HG03571 (cell line): ENCODE measurements at regions not wholly inside any gene's neighbourhood (a gene's known extent, or its start where the extent isn't known, plus 50 kb on each side); places are given as distances from the start of the nearest gene placed in this dataset.

Experiments
- ATAC-seq: cut with Tn5 transposase; IDR thresholded peaks from one replicate; pipeline ENCODE4 v1.9.1; 2021; ENCODE audit not compliant: unreplicated experiment

- ATAC-seq: no peak
Observed at GRCh38 chr4:128571747-128572146, 237.8 kb upstream of the JADE1 start.

DNA sequence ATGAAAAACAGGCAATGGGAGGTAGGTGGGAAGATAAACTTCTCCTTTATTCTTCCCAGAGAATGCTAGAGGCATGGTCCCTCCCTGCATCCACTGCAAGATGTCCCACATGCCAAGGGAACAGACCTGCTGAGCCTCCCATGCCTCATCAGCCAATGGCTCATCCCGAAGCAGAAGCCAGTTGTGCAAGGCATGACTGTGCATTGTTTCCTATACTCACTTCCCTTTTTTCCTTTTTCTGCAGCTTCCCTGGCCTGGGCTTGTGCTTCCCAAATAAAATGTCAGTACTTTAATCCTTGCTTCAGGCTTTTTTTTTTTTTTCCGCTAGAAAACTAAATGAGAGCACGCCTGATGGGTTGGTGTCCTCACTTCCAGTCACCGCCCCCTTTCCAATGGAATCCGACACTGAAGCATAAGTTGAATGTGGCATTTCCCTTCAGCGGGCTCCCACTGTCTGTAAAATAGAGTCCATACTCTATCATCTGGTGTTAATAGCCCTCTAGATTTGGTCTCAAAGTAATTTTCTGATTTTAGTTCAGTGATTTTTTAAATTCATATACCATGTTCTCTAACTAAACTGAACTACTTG lies 239.0 kb upstream of the JADE1 start:
- ATAC-seq: no peak

- ATAC-seq: no peak
Observed at GRCh38 chr4:128566693-128567092, 242.8 kb upstream of the JADE1 start.

DNA sequence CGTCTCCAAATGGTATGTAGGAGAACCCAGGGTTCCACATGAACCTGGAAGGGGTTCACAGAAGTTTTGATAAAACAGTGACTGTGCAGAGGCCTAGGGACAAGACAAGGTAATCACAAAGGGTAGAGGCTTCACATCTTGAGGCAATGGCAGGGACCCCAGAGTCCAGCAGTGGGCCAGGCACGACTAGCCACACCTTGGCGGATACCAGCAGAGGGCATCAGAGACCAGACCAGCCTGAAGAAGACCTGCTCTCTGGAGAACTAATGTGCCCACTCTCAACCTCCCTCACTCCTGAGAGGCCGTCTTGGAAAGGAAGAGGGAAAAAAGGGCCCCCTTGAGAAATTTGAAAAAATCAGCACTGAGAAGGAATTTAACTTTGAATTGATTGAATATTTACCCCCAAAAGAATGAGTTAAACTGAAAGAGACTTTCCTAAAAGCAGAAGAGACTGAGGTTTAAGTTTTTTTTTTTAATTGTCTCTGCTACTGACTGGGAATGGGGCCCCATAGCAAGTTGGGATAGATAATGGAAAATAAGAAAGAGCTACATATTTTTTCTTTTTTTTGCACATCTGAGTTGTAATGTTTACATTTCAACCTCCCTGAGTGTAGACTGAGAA lies 243.8 kb upstream of the JADE1 start:
- ATAC-seq: no peak

- ATAC-seq: no peak
Observed at GRCh38 chr4:128565054-128565453, 244.4 kb upstream of the JADE1 start.

GRCh38 chr4:128564081-128564630 lies 245.3 kb upstream of the JADE1 start:
- no peak for ATAC-seq

DNA sequence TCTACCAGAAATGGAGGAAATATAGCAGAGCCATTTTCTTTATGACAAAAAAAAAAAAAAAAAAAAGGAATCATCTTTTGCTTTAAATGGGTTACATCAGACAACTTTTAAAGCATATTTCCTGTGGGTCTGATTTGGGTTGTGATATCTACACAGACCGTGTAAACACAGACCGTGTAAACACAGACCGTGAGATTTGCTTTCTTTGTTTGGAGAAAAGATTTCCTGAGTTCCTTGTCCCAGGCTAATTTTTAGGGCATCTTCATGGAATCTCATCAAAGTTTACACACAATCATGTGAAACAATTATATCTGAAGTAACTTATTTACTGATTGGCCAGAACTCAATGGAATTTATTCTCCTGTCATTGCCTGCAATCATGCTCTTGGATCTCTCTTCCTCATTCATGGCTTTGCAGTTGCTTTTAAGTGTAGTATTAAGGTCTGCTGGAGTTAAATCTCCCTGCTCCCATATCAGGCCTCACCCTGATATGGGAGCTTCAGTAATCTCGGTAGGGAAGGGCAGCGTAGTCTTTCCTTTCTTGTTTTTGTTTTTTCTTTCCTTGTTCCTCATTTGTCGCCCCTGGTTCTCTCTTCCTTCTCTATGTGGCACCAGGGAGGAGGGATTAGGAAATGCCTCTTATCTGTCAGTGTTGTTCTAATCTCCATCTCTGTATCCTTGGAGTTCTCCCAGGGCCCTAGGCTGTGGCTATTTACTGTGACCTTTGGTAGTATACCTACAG lies 248.6 kb upstream of the JADE1 start:
- no peak for ATAC-seq

DNA sequence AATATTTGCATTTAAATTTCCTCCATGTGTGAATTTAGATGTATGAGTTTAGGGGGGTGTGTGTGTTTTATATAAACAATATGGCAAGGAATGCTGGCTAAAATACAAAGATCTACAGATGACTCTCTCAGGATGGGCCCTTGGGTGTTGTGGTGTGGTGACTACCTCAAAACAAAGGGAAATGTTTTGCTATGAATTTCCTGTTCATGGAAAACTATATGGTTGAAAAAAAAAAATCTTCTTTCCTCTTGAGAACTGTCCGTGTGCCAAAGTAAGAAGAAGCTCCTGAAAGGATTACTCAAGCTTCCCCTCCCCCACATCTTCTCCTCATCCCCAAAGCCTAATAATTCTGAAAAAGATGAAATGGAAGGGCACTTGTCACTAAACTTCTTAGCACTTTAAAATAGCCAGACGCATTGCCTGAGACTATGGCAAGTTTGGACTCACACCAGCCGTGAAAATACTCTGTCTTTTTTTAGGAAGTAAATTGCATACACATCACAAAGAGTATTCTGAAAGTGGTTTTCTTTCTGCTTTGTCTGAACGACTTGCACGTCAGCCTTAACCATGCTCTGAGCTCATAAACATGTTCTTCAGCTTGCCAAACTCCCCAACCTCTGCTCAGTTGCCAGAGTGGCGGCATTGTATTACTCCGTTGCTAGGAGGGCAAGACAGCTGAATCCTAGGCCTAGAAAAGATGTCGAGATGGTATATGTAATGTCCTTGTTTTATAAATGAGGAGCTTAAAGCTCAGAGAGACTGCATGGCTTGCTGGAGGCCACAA lies 250.4 kb upstream of the JADE1 start:
- ATAC-seq: no peak

GRCh38 chr4:128556756-128557155 lies 252.7 kb upstream of the JADE1 start:
- ATAC-seq: no peak

DNA sequence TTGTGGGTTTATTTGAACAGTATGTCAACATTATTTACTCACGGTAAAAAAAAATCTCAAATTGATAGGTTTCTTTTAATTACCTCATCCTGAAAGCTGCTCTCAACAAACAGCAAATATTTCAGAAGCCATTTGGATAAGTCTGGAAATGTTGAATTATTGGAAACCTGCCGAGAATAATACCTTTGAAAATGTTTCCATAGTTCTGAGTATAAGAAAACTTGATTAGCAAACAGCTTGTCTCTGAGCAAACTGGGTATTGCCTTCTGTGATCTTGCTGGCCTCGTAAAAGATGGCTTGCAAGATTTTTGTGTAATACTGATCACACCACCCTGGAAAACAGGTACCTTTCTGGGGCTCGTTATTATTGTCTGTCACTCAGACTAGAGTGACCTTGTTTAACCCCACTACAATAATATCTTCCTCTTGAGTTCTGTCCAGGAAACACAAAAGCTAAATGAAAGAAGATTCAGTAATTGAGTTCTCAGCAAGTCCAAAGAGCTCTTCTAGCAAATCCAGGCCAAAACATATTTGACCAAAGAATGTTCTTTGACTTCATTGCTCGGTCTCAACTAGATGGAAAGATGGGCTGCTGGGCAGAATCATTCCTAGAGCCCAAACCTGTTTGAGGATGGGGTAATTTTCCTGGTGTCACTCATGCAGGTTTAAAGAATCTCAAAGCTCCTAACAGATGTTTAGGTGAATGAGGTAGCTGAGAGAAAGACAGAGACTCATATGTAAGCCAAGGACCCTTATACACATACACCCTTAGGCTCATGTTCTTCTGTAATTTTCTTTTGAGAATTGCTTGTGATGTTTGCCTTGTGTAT lies 255.6 kb upstream of the JADE1 start:
- no peak for ATAC-seq

GRCh38 chr4:128552586-128552907 lies 257.0 kb upstream of the JADE1 start:
- no peak for ATAC-seq

- no peak for ATAC-seq
Observed at GRCh38 chr4:128551280-128551679, 258.2 kb upstream of the JADE1 start.

DNA sequence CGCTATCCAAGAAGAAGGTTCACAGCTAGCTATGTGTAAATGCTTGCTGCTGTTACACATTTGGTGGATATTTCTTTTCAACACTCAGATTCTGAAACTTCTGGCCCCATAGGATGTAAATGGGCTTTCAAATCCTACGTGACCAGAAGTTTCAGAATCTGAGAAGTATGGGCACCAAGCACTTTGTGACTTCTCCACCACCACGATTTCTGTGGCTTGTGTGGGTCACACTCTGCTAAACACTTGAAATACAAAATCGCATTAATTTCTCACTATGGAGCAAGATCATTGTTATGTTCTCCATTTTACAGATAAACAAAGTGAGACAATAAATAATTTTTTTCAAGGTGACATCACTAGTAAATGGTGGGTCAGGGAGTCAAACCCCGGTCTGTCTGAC lies 259.4 kb upstream of the JADE1 start:
- no peak for ATAC-seq

- no peak for ATAC-seq
Observed at GRCh38 chr4:128549636-128550035, 259.9 kb upstream of the JADE1 start.

DNA sequence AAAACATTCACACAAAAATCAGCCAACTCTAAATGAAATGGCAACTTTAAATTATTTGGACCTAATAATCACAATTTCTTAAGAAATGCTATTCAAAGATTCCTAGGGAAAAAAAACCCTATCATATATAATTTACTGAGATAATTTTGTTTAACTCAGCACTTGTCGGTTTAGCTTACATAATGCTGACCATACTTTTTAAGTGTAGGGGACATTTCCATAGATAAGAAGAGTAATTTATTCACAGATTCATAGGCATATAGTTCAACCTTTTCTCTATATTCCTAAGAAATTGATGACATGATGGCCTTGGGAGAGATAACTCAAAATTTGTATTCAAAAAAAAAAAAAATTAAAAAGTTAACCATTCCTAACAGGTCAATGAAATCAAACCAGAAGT lies 260.8 kb upstream of the PGRMC2 start:
- ATAC-seq: no peak

DNA sequence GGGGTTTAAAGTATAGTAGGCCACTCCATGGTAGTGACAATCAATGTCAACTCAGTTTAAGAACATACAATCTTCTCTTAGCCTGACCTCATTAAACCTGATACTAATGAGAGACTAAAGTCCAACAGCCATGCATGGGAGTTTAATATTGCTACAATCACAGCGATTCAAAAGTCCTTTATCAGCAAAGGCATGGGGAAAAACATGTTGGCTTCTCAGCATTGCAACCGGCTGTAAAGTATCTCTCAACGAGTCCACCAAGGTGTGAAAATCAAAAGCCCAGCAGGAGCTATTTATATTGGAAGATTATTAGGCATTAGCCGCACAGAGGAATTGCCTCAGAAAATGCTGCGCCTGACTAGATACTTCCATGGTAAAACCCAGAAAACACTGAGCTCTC lies 256.7 kb upstream of the PGRMC2 start:
- ATAC-seq: no peak

DNA sequence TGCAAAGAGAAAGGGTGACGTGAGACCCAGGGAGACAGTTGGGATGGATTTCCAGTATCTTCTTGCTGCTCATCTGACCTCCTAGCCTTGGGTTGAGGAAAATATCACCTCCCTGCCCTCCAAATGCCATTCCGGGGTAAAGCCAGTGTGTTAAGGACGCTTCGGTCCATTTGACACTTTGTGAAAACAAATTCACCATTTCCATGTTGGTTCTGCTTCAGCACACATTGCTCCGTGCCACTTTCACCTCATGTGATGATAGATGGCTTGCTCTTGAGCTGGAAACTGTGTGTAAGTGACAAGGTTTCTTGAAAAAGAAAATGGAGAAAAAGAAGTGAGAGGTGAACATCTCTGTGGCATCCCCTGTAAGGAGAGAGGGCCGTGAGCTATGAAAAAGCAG lies 256.1 kb upstream of the PGRMC2 start:
- ATAC-seq: no peak

DNA sequence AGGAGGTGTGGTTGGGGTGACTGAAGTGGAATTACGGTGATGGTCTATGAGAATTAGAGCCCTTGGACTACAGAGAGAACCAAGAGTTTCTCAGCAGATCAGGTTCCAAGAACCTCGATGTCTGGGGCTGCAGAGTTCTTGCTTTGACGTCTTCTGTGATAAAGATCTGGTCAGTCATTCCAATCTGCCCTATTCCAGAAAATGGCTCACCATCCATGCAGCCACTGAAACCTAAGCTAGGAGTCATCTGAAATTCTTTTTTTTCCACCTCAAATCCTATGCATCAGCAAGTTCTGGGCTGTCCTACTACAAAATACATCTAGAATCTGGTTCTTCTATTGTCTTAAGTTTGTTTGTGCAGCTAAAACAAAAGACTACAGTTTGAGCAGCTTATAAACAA lies 254.4 kb upstream of the PGRMC2 start:
- no peak for ATAC-seq

- ATAC-seq: no peak
Observed at GRCh38 chr4:128540122-128540521, 252.5 kb upstream of the PGRMC2 start.

DNA sequence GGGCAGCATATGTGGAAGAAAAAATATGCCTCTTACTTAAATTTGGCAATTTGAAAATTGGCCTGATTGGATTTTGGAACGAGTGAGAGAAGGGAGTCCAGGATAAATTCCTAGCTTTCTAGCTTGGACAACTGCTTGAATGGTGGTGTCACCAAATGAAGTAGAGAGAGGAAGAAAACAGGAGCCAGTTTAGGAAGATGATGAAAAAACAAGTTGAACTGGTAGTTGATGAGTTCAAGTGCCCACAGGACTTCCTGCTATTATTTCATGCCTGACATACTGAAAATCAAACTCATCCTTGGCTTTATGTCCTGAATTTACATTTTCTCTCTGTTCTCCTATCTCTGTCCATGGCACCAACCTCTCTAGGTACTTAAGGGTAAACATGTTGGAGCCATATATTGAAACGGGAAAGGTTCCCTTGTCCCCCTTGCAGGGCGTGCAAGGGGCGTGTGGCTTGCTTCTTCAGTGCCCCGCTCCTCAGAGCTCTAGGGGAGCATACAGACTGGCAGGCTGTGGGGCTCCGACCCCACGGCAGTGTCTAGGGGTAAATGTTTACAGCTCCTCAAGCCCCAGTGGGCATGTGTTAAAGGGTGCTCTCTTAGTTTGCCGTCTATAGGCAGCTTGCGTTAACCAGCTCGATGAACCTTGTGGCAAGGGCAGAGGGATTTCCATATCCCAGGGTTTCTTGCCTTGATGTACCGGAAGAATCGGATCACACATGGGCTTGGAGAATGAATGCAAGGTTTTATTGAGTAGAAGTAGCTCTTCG lies 250.7 kb upstream of the PGRMC2 start:
- no peak for ATAC-seq
